Stimulated activated CD4-positive, alpha-beta T cell treated with anti-CD3 and anti-CD28 coated beads, Interleukin-1b, Interleukin-23, amount 100 ng/mL, for 4 hours (primary cell): ENCODE measurements at regions not wholly inside any gene's neighbourhood (a gene's known extent, or its start where the extent isn't known, plus 50 kb on each side); places are given as distances from the start of the nearest gene placed in this dataset.

Source experiments
- DNase-seq, 2 donors: peaks; one replicate each; pipeline ENCODE4 v3.0.0-alpha.2; 2020; ENCODE audit warnings: low read depth in 2 of 2

DNA sequence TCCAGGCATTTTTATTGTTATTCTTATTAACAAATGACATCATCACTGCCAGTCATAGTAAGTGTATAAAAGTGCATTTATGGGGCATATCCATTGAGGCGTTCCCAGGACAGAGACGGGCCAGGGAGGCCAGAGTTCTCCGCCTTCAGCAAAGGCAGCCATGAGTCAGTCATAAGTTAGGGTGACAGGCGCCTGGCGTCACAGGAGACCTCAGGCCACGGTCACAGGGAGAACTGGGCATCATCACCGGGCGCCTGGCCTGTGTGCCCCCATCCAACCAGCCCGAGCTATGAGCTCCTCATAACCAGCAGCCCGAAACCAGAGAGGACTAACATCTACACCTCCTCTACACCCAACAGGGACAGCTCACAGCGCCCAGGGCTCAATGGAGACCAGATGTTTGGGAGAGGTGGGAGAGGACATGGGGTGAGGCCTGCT is 259.2 kb downstream of the DLL1 start:
- no peak for DNase-seq

DNA sequence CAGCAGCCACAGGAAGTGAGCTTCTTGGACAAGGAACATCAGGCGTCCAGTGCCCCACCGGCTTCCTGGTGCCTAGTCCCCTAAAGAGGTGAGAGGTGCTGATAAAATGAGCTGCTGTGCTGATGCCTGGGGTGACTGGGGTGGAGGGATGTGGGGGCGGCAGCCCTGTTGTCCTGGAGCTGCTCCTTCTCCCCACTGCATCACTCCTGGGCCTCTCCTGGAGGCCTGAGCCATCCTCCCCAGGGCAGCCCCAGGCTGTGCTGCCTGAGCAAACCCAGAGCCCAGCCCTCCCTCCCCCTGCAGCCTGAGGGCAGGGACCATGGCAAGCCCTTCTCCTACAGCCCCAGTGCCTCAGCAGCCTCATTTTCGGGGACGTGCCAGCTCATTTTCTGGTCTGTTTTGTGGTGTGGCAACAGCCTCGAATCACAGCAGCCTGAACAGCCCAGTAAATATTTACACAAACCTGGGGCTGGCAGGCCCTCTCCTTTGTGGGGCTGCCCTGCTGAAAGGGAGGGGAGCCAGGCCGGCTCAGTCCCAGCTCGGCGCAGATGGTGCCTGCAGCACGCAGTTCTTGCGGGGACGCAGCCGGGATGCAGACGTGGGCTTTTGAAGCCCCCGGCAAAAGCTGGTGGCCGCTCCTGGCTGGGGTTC is 259.9 kb downstream of the DLL1 start:
- DNase-seq = no peak

DNA sequence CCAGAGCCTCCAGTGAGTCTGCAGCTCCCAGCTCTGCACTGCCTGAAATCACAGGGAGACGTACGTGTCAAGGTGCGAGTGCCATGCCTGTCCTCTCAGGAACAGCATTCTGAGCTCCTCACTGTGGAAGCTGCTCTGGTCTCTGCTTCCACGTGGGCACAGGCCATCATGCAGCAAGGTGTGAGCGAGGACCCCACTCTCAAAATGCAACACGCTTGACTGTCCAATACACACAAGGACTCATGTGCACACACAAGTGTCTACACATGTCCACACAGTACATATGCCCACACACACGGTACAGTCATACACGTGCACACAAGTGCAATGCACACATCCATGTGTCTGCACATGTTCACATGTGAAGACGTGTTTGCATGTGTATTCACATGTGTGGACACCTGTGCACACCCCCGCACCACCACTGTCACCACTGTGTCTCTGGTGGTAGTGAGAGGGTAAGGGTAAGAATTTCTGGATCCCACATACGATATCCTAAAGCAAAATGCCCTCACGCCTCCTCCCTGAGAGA is 260.5 kb downstream of the DLL1 start:
- DNase-seq = no peak

DNA sequence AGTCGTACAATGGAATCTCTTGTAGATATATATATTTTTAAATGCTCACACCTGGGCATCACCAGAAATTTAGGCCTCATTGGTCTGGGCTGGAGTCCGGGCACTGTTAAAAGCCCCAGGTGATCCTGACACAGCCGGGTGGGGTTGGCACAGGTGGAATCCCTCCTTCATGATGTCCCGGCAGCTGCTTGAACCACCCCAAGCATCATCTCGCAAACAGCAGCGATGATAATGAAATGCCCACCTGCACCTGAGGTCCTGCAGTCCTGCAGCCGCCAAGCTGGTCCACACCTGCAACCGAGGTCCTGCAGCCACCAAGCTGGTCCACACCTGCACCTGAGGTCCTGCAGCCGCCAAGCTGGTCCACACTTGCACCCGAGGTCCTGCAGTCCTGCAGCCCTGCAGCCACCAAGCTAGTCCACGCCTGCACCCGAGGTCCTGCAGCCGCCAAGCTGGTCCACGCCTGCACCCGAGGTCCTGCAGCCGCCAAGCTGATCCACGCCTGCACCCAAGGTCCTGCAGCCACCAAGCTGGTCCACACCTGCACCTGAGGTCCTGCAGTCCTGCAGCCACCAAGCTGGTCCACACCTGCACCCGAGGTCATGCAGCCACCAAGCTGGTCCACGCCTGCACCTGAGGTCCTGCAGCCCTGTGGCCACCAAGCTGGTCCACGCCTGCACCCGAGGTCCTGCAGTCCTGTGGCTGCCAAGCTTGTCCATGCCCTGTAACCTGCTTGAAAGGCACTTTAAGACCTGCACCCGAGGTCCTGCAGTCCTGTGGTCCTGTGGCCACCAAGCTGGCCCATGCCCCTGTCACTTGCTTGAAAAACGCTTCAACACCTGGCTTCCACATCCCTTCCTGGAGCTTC is 261.2 kb downstream of the DLL1 start:
- no peak for DNase-seq

DNA sequence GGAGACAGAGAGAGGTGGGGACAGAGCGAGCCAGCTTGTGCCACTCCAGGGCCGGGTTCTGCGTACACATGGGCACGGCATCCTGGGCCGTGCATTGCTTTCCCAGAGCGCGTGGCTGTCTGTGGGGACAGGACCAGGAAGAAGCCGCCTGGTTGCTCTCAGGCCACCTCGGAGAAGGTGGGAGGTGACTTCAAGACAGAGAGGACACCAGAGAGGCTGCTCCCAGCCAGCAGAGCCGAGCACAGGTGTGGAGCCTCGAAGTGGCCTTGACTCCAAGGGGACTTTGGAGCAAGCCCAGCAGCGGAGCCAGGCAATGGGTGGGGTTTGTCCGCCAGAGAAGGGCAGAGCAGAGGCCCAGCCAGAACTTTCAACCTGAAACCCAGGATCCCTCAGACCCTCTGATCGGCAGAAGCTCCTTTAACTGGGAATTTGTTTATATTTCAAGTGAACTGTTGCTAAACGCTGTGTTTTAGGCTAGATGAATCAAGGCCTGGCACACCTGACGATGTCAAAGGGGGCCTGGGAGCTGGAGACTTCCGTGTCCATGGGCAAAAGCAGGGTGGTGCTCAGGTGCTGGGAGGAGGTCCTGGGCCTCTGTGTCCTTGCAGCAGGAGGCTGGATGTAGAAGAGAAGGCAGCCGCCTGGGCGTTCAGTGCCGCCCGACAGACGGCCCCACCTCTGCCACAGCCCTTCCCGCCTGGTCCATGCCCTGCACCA is 262.1 kb downstream of the DLL1 start:
- no peak for DNase-seq

DNA sequence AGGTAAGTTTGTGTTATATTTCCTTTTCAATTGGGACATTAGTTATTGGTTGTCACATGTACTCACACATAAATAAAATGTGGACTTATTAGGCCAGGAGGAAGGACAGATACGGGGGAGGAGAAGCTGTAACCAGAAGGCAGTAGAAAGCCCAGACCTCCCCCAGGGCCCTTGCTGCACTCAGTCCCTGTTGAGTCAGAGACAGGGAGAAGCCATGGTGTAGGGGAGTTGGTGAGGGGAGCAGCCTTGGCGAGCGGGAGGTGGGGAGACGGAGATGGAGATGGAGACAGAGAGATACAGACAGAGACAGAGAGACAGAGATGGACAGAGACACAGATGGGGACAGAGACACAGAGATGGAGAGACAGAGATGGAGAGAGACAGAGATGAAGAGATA is 263.2 kb downstream of the DLL1 start:
- DNase-seq = no peak

DNA sequence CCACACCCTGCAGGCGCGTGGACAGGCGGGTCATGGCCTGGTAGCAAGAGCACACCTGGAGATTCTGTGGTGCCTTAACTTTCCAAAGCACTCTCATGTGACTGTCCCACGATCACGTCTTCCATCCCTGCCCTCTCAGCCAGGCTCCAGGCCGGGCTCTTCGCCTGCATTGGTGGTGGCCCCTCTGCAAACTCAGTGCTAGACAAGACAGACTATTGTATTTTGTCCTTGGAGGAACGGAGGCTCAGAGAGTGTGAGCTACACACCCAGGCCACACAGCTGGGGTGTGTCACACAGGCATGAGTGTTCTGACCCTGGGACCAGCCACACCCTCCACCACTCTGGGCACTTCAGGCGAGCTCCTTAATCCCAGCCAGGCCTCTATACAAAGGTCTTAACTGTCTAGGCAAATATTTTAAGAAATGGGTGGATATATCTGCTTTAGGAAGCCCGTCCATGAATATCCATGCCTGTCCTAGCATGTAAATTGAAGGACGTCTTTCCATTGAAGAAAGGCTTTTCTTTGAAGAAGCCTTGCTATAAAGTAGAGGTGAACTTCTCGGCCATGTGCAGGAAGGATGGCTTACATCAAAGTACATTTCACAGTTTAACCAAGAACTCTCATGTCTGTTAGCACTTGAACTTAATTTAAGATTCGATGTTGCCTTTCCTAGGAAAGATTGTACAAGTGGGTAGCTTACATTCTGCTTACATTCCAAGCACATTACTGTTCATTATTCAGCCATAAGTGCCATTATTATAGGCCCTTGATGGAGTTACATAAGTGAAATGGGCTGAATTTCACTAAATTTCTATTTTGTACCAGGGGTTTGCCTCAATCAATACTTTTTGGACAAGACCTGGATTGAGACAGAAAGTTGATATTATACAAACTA is 263.9 kb downstream of the DLL1 start:
- no peak for DNase-seq

DNA sequence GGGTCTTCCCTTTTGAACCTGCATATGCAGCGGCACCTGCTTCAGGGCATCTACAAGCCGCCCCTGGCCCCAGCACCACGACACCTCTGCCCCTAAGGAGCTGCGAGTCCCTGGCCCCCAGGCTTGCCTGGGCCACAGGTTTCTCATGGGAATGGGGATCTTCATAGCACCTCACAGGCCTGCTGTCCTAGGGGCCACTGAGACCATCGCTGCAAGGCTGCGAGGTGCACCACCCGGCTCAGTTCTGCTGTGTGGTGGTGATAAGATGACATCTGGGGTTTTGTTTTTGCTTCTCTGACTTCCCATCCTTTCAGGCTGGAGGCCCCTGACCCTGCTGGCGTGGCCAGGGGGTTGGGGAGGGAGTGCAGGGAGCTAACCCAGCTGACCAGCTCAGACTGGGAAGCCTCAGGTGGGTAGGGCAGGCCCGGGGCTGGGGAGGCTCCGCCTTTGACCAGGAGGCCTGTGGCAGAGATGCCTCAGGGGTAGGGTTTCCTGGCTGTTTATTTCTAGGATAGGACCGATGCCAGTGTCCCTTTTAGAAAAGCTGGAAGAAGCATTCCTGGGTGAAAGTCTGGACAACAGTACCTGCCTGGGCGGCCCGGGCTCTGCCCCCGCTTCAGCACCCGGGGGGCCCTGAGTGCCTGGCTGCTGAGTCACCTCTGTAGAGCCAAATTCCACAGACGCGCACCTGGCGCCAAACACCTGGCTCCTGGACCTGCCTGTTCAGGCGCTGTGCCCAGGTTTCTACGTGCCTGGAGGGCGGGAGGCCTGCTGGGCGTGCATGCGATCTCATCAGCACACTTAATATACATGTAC is 264.7 kb downstream of the DLL1 start:
- no peak for DNase-seq

DNA sequence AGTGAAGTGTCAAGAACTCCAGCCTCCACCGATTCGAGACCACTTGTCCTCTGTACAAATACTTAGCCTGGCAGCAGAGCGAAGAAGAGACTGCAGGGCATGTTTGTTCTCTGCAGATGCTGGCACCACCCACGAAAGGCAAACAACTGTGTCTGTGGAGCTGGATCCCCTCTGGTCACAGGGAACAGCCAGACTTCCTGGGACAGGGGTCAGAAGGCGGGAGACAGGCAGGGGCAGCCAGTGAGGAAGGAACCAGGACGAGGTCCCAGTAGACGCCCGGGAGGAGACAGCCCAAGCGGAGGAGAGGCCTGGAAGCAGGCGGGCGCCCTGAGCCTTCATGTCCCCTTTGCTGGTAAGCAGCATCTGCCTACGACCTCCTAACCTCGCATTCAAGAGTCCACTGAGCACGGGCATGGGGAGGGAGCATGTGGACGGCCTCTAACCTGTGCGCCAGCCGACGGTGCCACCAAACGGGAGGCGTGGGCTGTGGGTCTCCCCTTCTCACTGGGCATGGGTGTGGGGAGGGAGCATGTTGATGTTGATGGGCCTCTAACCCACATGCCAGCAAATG is 265.5 kb downstream of the DLL1 start:
- no peak for DNase-seq

DNA sequence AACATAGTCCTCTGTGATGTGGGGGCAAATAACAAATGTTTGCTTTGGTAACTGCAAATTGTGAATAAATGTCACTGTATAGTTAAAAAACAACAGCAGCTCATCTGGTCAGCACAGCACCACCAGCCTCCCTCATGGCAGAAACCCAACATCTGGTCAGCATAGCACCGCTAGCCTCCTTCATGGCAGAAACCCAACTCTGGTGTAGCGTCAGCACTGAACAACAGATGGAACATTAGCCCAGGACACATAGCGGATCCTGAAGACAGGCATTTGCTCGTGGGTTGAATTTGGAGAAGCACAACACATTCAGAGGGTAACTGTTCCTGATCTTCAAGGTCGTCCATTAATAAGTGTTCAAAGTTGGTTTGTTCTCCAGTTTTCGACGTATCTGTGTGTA is 265.9 kb downstream of the DLL1 start:
- no peak for DNase-seq

DNA sequence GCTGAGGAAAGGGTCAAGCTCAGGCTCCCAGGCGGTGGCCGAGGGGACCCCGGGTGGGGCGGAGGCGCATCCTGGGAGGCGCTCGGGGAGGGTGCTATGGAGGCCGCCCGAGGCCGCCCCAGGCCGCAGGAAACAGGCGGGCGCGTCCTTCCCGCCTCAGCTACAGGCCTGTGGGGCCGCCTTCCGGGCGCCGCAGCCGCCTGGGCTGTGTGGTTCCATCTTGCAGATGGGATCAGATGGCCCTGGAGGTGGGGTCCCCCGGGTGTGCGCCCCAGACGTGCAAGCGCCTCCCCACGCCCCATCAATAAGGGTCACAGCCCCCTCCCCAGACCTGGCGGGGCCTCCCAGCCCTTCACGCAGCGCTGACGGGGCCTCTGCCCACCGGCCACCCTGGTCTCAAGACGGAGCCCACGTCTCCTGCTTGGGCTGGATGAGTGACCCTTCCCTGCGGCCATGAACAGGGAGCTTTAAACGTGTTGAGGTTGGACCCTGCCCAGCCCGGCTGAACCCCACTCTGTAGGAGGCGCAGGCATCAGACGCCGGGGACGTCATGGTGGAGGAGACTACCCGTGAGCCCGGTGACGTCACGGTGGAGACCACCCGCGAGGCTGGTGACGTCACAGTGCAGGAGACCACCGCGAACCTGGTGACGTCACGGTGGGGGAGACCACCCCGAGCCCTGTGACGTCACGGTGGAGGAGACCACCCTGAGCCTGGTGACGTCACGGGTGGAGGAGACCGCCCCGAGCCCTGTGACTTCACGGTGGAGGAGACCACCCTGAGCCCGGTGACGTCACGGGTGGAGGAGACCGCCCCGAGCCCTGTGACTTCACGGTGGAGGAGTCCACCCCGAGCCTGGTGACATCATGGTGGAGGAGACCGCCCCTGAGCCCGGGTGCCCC is 267.0 kb downstream of the DLL1 start:
- DNase-seq = no peak

DNA sequence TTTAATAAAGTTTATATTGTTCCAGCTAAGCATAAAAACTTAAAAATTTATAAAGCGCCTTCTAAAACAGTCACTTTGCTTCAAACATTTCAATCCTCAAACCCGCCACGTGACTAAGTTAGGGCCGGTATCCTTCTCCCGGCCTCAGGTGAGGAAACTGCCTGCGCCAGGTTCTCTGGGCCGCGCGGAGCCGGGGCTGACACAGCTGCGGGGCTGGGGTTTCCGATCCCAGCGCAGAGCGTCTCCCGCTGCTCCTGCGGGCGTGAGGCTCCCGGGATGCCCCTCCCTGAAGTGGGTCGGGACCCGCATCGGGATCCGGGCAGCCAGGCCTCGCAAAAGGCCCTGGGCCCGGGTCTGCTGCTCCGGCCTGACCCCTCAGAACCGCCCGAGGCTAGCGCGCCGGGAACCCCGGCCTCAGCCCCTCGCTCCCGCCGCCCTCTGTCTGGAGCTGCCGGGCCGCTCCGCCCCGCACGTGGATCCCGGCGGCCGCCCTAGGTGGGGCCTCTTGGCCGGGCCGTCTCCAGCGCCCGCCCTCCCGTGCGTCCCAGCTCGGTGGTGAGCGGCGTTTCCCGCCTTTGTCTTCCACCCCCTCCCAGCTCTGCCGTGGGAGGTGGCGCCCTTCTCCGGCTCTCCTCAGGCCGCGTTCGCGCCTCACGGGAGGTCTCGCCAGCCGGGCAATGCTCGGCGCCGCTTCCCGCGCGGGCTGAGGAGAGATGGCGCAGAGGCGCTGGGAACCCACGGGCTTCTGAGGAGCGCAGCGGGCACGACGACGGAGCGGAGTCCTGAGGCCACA is 267.9 kb downstream of the DLL1 start:
- no peak for DNase-seq

DNA sequence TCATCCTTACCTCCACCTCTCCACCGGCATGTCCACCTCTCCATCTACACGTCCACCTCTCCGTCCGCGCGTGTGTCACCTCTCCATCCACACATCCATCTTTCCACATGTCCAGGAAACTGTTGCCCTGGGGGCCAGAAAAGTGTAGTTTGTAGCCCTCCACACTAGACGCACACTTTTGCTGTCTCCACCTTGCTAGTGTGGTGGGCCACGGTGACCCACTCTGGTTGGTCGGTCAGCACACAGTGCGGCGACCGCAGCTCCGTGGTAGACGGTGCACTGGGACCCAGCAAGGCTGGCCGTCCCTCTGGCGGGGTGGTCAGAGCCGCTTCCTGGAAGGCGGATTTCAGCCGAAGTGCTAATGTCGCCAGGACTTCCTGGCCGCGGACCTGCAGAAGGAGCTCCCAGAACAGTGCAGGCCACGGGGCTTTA is 268.6 kb downstream of the DLL1 start:
- no peak for DNase-seq

DNA sequence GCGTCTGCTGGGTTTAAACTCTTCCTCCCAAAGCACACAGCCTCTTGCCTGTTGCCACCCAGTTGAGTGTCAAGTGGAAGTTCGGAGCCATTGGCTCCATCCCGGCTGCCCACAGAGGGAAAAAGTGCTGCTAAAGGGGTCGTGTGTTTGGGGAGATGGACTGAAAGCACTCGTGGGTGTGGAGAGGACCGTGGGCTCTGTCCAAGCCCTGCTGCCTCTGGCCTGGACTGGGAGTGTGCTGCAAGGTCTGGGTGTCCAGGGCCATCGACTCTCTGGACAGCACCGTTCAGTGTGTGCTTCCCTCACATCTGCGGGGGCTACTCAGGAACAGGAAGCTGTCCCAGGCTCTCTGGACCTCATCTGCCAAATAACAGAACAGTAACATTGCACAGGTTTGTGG is 269.3 kb downstream of the DLL1 start:
- no peak for DNase-seq

DNA sequence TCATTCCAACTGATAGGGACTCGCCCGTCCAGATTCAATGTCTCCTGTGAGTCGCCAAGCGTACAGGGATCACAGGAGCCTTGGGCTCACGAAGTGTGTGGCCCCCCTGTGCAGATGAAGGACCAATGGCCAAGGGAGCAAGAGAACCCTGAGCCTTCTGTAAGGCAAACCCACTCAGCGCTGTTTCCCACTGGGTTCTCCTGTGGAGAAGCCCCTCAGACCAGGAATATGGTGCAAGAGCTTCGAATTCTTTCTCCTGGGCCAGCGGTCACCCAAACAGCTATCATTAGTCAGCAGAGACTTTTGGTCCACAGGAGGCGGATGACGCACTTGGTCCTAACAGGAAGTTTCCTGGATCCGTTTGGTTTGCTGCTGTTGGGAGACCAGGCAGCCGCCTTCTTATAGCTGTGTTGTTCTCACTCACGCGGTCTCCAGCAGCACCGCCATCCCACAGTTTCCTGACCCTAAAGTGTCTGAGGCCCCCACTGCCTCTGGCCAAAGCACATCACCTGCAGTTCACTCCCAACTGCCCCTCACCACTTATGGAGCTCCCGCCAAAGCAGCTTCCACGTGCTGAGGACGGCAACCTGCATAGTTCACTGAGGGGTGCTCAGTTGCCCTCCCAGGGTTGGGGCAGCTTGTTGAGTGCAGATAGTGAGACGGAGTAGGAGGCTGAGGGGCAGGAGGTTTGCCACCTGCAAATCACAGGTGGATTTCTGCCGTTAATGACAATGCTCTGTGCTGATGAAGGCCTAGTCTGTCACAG is 268.6 kb downstream of the ERMARD start:
- DNase-seq = no peak

DNA sequence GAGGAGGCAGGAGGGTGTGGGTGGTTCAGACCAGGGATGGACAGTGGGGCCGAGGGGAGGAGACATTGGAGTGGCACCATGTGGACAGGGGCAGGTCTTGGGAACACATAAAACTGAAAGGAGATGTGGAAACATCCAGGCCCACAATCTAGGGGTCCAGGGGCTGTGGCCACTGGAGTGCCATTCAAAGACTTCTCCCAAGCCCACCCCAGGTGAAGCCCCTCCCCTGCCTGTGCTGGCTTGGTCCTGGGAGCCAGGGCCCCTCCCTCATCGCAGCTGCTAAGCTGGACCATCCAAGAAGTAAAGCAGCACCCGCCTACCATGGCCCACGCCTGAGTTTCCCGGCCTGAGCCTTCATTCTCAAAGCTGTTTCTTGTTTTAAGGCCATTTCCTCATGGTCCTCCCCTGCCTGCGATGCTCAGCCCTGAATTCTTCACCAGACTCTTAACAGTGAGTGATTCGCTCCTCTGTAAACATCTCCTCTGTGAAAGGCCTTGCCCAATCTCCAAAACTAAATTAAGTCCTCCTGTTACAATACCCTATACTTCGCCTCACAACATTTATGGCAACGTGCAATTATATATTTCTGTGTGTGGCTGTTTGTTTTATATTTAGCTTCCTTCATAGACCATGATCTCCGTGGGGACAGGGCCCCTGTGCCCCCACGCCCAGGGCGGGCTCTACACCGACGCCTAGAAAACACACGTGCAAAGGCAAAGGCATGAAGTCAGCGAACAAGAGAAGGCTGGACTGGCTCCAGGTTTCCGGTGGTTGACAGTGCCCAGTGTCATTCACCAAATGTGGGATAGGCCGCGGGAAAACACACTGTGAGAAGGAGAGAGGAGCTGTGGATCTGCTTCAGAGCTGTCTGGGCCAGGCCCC is 267.8 kb downstream of the ERMARD start:
- DNase-seq = no peak
